NCI-H2196 treated with DMSO at 0.1 percent for 48 hours (cell line): ENCODE measurements at regions not wholly inside any gene's neighbourhood (a gene's known extent, or its start where the extent isn't known, plus 50 kb on each side); places are given as distances from the start of the nearest gene placed in this dataset.

Experiments
- DNase-seq: peaks from one replicate; lab custom pipeline; 2025; ENCODE audit not compliant: unreplicated experiment; lab: John Stamatoyannopoulos, UW

DNA sequence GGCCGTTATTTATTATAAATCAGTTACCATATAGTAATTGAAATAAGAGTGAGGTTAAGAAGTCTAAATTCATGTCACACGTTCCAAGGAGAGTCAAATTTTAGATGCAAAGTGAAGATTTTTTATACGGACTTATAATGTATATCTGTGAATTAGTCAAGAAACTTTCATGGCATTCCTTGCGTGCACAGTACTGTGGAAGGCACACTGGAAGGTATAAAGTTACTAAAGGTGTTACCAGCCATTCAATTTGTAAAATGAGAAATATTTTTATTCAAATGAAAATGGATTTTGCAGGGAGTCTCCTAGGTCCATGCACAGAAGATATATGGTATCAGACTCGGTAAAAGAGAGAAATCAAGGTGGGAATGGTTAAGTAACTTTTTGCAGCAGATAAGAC lies 408.1 kb upstream of the CTNND2 start:
- DNase-seq: no peak

DNA sequence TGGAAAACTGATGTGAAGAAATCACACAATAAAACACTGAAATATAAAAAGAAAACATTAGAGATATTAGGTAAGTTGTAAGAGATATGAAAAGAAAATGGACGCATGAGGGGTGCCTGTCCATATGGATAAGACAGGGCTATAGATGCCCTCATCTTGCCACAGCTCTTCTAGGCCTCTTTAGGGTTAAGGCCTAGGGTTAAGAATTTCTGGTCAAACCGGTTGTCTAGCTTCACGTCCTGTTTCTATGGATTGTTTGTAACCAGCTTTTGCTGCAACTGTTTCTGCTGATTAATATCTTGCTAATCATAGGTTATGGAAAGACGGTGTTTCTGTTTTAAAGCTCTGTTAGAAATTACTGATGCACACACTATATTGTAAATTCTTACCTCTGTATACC lies 389.9 kb upstream of the CTNND2 start:
- DNase-seq: no peak

DNA sequence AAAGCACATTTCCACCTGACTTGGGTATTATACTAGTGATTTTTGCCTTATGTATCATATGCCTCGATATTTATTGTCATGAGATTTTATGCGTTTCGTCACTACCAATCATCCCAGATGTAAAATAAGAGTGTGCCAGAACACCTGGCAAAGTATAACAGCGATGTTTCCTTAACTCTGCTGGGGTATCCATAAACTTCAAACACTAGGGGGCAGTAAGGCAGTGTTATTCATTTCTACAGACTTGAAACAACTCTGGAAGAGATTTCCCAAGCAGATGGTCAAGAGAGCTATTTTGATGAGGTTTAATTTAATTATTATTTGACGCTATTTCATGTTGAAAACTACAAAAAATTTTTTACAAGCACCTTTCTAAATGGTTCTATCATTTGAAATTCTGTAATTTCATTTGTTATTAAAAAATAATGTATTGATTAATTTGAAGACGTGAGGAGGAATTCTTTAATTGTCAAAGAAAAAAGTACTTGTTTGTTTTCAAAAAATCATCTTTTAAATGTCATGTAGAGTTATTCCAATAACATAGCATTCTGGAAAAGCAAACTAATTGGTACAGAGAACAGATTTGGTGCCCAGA lies 388.5 kb upstream of the CTNND2 start:
- DNase-seq: no peak

DNA sequence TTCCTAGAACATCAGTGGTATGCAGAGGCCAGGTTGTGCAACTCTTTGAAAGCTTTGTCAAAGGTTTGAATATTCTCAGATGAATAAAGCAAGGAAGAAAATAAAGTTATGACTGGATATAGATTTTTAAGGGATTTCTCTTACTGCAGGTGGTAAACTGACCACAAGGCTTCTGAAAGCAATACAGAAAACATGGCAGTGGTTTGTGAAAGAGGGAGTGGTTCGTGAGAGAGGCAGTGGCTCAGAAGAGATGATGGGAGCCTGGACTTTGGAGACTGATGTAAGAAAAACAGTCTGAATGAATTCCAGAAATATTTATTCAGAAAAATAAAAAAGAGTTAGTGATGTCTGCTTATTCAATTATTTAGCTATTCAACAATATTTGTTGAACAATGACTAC lies 380.4 kb upstream of the CTNND2 start:
- DNase-seq: no peak

DNA sequence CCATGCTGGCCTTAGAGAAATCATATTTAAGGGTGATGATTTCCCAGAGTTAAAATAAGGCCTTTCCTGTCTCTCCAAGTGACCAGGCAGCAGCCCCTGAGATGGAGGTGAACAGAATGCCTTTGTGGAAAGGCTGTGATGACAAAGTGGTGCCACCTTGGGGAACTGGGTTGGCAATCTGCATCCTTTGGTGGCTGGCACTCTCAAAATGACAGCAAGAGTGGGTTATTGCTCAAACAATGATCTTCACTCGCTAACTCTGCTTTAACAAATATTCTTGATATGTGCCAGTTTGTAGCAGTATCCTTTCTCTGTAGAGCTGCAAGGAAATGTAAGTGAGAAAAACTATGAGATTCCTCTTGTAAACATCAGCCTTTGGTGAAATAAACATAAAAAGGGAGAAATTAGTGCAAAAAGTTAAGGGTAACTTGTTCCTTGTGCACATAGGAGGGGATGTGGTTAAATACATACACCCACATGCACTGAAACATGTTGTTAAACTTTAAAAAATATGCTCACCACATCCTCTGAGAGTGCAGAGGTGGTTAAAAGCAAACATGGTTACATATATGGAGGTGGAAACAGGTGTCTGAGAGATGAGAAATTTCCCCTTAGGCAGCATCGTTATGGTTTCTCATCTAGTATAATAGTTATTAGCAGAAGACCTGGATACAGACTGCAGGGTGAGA lies 373.4 kb upstream of the CTNND2 start:
- DNase-seq: no peak

DNA sequence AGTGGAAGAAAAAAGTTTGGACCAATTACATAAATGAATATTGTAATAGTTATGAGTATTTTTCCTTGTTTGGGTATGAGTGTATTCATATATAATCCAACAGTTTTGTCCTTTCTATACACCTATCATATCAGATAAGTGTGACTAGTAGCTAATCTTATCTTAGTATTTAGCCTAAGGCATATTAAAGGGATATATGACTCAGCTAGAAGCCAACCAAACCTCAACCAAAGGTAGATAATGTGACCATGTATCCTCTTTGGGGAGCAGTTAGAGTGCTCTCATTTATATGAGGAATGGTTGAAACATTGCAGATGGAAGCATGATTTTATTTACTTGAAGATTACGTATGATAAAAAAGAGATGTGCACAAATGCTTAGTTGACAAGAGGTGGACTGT lies 370.0 kb upstream of the CTNND2 start:
- no peak for DNase-seq

DNA sequence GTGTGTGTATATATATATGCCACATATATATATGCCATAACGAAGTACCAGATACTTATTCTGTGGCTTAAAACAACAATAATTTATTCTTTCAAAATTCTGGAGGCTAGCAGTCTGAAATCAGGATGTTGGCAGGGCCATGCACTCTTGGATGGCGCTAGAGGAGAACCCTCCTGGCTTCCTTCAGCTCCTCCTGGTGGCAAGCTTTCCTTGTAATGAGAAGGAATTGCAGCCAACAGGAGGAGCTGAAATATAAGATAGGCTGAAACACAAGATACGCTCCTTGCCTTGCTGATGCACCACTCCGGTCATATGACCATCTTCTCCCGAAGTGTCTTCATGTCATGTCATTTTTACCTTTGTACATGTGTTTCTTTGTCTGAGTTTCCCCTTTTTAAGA lies 368.1 kb upstream of the CTNND2 start:
- DNase-seq: no peak

DNA sequence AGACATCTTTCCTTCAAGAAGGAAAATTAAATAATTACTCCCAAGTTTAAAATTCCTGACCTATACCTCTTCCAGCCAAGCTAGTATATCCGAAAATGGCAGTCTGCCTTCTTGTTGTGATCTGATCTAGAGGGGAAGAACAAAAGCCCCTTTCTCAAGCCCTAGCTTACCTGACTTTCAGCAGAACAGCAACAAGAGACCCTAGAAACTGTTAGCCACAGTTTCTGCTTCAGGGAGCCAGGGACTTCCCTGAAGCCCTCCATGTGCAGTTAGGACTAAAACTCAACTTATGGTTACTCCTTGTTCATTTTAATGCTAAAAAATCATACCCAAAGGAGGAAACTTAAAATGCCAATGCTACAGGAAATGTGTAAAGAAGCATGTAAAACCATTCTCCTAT lies 366.7 kb upstream of the CTNND2 start:
- DNase-seq: no peak

DNA sequence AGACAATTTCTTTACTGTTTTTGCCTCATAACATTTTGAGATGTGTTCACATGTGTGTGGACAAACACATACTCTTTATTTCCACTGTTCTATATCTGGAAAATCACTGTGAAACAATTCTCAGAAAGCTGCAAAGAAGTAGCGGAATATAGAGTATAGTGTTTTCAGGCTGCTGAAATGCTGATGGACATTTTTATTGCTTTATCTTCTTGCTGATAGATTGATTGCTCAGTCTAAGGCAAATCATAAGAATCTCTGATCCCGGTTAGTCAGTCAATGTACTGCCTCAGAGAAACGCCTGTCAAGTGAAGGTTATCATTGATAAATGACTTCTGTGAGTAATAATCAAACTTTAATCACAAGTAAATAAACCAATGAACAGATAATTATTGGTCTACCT lies 364.9 kb upstream of the CTNND2 start:
- DNase-seq: no peak

DNA sequence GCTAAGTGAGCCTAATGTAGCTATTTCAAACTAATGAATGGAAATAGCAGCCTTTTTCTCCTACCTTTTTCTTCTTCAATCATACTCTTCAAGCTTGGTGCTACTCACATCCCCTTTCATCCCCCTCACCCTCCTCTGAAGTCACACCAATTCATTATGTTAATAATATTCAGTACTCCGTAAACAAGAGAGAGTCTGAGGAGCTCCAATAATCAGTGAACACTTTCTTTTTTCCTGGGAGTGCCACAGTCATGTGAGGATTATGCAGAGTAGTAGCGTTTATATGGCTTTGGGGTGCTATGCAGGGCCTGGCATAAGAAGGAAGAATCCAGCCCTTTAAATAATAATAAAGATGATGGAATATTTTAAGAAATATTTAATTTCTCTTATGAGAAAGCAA lies 354.3 kb upstream of the CTNND2 start:
- no peak for DNase-seq

DNA sequence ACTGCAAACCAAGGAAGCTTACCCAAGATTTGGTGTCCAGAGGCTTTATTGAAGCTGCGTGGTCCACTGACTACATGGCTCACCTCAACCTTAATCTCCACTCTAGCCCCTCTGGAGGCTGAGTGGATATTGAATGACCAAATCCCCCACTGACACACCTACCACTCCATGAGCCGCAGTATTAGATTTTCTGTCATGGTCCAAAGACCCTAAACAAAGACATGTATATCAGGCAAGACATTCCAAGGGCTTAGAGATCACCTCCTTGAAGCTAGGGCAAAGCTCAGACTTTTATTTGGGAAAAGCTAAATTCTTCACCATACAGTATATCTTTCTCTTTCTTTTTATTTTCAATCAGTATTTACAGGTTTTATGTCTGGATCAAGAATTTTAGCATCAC lies 346.2 kb upstream of the CTNND2 start:
- no peak for DNase-seq

DNA sequence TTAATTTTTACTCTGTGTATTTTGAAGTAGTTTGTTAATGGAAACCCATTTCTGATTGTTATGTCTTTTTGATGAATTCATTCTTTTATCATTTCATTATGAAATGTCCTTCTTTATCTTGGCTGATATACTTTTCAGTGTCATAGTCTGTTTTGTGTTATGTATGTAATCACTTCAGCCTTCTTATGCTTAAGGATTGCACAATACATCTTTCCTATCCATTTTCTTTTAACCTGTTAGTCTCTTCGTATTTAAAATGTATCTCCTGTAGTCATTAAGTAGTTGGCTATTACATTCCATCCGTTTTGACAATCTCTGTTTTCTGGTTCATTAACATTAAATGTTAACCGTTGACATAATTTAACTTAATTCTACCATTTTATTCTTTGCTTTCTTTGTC lies 344.6 kb upstream of the CTNND2 start:
- no peak for DNase-seq

DNA sequence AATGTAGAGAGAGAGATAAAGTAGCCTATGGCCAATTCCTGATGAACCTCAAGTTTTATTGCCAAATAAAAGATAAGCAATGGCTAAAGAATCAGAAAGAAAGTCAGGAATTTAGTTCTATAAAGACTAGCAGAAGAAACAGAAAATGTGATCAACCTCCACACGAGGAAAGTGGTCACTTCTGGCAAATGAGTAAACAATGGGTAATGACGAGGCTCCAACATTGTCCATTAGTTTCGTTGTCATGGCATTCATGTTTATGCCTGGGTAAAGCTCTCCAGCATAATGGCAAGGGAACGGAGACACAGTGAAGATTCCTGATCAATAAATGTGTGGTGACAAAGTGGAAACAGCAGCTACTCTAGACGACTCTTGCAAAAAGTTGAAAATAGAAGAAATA lies 341.8 kb upstream of the CTNND2 start:
- DNase-seq: no peak

DNA sequence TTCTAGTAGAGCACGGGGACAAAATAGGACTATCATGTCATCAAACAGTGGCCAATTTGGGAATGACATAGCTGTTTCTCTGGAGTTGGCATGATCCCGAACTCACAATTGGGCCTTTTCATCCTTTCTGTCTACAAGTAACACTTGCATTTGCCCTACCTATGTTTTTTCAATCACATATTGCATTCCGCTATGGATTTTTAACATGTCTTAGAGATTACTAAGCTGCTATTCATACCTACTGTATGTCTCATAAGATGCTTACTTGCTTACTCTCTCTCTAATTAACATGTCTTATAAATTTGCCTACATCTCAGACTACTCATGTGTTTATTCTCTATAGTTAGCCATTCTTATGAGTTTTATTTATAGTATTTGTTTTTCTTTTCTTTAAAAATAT lies 341.2 kb upstream of the CTNND2 start:
- DNase-seq: no peak

DNA sequence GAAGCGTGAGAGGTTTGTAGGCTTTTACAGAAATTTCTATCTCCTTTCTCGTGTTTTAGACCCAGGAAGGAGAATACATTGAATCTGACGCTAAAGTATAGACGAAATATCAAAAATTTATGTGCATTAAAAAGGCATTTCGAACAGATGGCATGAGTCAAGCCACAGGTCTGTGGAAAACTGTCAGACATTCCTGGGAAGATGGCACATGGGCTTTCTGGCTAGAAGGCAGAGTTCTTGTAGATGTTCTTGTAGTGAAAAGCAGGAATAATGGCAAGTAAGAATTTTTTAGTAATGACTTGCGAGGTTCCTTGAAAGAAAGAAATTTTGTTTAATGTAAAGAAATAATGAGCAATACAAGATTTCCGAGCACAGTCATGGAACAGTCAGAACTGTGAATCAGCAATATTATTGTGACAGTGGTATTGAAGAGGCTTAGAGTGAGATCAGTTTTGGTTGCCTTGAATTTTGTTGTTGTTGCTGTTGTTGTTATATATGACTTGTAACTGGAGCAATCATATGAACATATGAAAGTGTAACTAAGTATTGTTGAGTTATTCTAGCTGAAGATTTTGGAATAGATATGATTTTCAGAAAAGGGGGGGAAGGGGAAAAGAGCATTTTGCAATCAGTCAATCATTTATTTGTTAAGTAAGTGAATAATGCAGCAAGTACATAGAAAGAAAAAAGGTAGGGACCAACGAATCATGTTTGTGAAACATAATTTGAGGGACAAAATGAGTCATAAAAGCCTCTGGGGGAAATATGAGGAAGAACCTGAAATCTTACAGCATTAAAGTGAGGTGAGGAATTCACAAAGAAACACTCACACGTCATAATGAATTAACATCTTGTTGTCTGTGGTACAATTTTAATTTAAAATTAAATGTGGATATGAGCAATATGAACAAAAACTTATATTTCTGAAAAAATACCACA lies 339.0 kb upstream of the CTNND2 start:
- no peak for DNase-seq

DNA sequence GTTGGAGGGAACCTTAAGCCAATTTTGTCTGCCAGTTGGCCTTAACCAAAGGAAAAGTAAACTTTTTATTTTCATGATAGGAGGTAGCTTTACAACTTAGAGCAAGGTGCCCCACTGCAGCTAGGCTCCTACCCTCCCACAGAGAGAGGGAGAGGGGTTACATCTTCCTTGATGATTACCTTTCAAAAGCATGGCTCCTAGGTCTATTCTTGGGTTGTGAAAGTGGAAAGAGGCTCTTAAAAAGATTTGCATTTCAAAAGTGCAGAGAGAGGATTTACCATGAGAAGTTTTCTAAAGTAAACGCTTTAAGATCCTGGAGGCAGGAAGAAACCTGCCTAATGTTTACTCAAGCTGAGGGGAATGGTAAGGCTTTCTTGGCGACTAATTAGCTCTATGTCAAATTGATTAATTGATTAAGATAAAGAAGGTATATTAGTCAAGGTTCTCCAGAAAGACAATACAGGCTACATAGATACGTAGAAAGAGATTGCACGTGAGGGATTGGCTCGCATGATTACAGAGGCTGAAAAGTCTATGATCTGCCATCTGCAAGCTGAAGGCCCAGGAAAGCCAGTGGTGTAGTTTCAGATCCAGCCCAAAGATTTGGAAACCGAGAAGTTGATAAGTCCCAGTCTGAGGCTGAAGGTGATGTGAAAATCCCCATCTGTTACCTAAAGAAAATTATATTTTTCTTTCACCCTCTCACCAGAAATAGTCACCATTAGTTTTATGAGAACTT lies 333.8 kb upstream of the CTNND2 start:
- no peak for DNase-seq

DNA sequence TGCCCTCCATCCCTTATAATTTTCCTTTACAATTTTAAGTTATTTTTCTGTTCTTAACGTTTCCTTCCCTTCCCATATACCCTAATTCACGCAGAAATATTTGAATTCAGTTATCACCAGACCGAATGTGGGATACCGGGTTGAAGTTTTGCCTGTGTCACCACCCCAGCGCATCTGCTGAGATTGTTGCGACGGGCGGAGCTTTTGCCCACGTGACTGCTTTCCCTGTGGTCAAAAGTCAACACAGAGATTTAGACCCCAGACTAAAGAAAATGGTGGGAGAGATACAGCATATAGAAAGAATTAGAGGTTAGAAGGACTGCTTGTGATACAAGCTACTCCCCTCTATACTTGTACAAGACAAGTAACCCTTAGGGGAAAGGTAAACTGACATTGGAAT lies 326.4 kb upstream of the CTNND2 start:
- no peak for DNase-seq

DNA sequence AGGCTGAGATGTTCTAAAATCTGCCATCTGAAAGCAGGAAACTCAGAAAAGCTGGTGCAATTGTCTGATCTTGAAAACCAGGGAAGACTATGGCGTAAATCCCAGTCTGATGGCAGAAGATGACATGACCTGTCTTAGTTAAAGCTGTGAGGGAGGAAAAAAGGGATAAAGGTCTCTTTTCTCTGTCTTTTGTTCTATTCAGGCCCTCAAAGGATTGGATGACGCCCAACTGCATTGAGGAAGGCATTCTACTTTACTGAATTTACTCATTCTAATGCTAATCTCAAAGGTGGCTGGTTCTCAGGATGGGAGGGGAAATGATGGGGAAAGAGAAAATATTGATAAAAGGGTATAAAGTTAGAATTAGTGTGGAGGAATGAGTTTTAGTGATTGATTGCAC lies 312.8 kb upstream of the CTNND2 start:
- DNase-seq: no peak

DNA sequence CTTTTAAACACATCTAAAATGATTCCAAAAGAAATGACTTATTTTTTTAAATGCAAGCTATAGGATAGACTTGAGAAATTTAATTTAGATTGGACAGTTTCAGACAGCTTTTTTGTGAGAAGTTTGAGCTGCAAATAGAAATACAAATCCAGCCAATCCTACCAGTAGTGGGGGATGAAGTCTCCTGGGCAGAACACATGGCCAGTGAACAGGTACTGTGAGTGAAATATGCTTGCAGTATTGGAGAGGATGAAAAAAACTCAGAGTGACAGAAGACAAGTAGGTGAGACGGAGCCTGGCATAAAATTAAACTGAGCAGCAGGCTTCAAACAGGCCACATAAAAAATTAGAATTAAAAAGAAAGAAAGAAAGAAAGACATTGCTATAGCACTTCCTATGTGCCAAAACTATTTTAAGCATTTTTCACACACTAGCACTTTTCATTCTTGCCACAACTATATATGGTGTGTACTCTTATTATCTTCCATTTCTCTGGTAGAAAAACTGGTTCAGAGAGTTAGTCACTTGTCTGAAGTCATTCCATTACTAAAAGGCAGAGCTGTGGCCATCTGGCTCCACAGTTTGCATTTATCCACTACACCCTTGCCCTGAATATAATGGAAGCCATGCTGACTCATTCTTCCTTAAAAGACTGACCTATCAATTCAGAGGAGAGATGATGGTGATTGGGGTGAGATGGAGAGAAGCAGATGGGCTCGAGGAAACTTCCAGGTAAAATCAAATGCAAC lies 310.2 kb upstream of the CTNND2 start:
- DNase-seq: no peak

DNA sequence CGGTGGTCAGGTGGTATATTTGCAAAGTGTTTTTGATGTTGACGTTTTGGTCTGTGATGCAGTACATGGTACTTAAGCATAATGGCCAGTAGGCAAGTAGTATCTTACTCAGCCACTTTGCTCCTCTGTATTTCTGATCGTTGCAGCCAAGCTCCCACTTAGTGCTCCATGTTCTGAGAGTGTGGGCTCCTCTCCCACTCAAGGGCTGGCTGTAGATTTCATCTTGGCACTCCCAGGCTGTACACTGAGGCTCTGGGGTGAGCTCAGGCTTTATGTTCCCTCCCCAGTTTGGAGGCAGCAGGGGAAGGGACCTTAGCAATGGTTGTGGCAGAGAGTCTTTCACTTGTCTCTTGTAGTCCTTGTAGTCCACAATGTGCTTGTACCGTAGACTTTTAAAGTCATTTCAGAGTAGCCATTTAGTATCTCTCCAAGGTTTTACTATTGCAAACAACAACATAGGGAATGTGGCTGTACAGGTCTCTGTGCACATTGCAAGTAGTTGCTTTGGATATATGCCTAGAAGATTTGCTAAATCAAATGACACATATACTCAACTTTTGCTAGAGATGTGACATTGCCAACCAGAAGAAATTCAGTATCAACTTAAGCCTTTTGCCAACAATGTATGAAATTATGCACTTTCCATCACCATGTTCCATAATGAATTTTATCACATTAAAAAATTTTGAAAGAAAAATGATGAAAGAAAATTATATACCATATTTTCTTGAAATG lies 304.3 kb upstream of the CTNND2 start:
- DNase-seq: no peak
